ENCODE measurements at regions not wholly inside any gene's neighbourhood (a gene's known extent, or its start where the extent isn't known, plus 50 kb on each side); places are given as distances from the start of the nearest gene placed in this dataset.
A peak's percentile ranks its signal among the peaks of the same experiment; 100 is the strongest.

DNA sequence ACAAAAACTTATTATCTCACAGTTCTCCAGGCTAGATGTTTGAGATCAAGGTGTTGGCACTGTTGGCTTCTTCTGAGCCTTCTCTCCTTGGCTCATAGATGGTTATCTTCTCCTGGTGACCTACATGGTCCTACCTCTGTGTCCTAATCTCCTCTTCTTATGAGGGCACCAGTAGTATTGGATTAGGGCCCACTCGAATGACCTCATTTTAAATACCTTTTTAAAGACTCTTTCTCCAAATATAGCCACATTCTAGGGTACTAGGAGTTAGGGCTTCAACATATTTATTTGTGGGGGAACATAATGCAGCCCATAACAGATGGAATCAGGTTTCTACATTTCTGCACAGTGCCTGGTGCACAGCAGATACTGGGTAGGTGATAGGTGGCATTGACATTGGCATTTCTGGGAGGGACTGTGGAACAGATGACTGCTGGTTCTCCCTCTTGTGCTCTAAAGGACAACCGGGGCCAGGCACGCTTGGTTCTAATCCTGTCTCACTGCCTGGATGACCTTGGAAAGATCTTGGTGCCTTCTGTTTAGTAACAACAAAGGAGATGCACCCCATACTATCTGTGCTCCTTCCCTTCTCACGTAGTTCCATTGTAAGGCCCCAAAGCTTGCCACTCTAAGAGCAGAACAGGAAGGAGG, 140.3 kb downstream of the PLPP3 start:
- no peak overlapping the region for H3K4me3 ChIP-seq
- TF ChIP-seq CBX2 (IDR thresholded peaks at IDR 0.05; ENCODE audit: borderline replicate concordance, low read depth): no peak
- no peak overlapping the region for H3K4me2 ChIP-seq
- 0 out of 3 replicates have a peak, but pooled peaks cover 7% of the 10 kb centered on the region for H3K4me1 ChIP-seq
- ChIA-PET POLR2A (no interaction called here), CTCF (no interaction called here)
- no peaks in the 10 kb centered on the region for H3K9me3 ChIP-seq
- ATAC-seq (no peak), FAIRE-seq (no peak), DNase-seq (ENCODE audit: low read depth in 1 of 2, low spot score in 1 of 2) (no peak)
- no peak overlapping the region for H3K27ac ChIP-seq
- WGBS (ENCODE audit: missing lambda C conversion rate): 80% methylated on average over 4 of the region's 4 CpGs

DNA sequence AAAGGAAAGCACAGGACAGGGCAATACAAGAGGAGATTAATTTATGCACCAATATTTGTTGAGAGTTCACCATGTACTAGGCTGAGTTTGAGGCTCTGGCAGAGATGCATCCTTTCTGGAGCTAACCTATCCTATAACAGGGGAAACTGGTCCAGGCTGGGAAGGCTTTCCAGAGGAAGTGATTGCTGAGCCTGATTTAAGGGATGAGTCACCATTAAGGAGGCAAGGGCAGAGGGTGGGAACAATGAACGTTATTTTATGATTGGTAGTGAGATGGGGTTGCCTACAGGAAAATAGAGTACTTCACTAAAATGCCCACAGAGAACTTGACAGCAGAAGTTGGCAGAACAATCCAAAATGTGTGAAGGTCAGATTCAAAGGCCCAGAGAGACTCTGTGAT, 141.4 kb downstream of the PLPP3 start:
- Histone ChIP-seq H3K4me3 (no peak overlapping the region), H3K27ac (no peak overlapping the region), H3K4me2 (no peak overlapping the region), H3K9me3 (no peaks in the 10 kb centered on the region), H3K4me1 (0 out of 3 replicates have a peak, but pooled peaks cover 7% of the 10 kb centered on the region)
- POLR2A ChIA-PET: no interaction called here
- FAIRE-seq (no peak), ATAC-seq (no peak), DNase-seq (ENCODE audit: low read depth in 1 of 2, low spot score in 1 of 2) (no peak)
- CTCF ChIA-PET: no interaction called here
- WGBS (ENCODE audit: missing lambda C conversion rate): 14% methylated on average over 1 of the region's 1 CpG
- no peak for TF ChIP-seq FOSL2 (IDR thresholded peaks at IDR 0.05)
- TF ChIP-seq FOSL2 (CRISPR knock-in tag; IDR thresholded peaks at IDR 0.05): peak; percentile 41
- no peak for TF ChIP-seq FOSB (CRISPR knock-in tag; IDR thresholded peaks at IDR 0.05)

DNA sequence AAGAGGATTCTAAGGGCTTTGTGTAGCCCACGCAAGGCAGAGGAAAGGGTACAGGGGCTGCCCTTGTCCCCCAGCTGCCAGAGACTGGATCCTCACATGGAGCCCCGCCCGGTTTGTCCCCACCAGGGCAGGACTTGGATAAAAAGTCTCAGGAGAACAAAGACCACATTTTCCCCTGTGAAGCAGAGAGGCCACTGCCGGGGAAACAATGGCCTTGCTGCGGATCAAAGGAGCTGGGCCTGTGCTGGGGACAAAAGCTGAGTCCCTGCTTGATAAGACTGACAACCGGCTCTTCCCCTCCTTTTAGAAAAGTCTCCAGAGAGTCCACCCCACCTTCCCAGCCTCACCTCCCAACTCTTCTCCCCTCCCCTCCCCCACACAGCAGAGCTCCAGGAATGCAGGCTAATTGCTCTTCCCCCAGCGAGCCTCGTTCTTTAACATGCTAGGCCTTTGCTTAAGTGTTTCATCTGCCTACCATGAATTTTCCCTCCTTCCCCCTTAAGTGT, 142.4 kb downstream of the PLPP3 start:
- ATAC-seq (no peak), DNase-seq (ENCODE audit: low read depth in 1 of 2, low spot score in 1 of 2) (no peak), FAIRE-seq (no peak)
- TF ChIP-seq ZFP36 (IDR thresholded peaks at IDR 0.05; ENCODE audit: borderline replicate concordance, partially characterized antibody) (no peak), RNF2 (IDR thresholded peaks at IDR 0.05; ENCODE audit: borderline replicate concordance, low read depth) (no peak), FOSB (CRISPR knock-in tag; IDR thresholded peaks at IDR 0.05) (no peak), EP300 (IDR thresholded peaks at IDR 0.05) (no peak), RFX5 (IDR thresholded peaks at IDR 0.05) (no peak), FOXS1 (CRISPR knock-in tag; IDR thresholded peaks at IDR 0.05) (no peak)
- H3K27ac ChIP-seq: no peak overlapping the region; a peak in 1 of 6 replicates
- no peaks in the 10 kb centered on the region for H3K9me3 ChIP-seq
- H3K4me2 ChIP-seq: no peak overlapping the region
- ChIA-PET POLR2A (no interaction called here), CTCF (interaction anchor here (0.9 kb wide), 1 partner anchor 12 kb away, joined by 3 read pairs; no protein-coding TSS in a partner anchor)
- no peak overlapping the region for H3K4me3 ChIP-seq
- H3K4me1 ChIP-seq: 0 out of 3 replicates have a peak, but pooled peaks cover 7% of the 10 kb centered on the region
- WGBS (ENCODE audit: missing lambda C conversion rate): 92% methylated on average over 8 of the region's 8 CpGs

DNA sequence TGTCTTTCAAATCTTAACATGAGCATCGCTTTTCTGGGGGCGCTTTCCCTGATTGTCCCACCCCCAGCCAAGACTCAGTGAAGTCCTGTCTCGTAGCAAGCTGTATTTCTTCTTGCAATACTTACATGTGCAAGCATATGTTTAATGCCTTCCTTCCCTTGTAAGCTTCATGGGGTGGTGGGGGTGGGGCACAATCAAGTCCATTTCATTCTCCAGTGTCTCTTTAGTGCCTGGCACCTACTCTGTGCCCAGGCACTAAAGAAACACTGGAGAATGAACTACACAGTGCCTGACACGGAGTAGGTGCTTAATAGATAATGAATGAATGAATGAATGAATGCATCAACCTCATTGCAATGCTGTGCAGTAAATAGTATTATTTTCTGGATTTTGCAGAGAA, 143.1 kb downstream of the PLPP3 start:
- ATAC-seq: no peak
- no peak overlapping the region for H3K27ac ChIP-seq
- CTCF ChIA-PET: no interaction called here
- H3K4me3 ChIP-seq: no peak overlapping the region
- WGBS (ENCODE audit: missing lambda C conversion rate): 81% methylated on average over 4 of the region's 4 CpGs
- no peak for DNase-seq (ENCODE audit: low read depth in 1 of 2, low spot score in 1 of 2)
- no peak for TF ChIP-seq RNF2 (IDR thresholded peaks at IDR 0.05; ENCODE audit: borderline replicate concordance, low read depth)
- no peak for TF ChIP-seq HOXB5 (CRISPR knock-in tag; IDR thresholded peaks at IDR 0.05)
- TF ChIP-seq SREBF2 (IDR thresholded peaks at IDR 0.05): no peak
- TF ChIP-seq RAD21 (conservative IDR thresholded peaks at IDR 0.05 in 1 of 2, IDR thresholded peaks at IDR 0.05 in 1 of 2): no peak
- no peak for TF ChIP-seq MAFK (IDR thresholded peaks at IDR 0.05; ENCODE audit: partially characterized antibody)
- TF ChIP-seq, protein P1, sequence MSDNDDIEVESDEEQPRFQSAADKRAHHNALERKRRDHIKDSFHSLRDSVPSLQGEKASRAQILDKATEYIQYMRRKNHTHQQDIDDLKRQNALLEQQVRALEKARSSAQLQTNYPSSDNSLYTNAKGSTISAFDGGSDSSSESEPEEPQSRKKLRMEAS (IDR thresholded peaks at IDR 0.05): no peak
- TF ChIP-seq KDM1A (IDR thresholded peaks at IDR 0.05; ENCODE audit: low read depth): no peak
- TF ChIP-seq CBX8 (IDR thresholded peaks at IDR 0.05): no peak
- TF ChIP-seq KDM5A (IDR thresholded peaks at IDR 0.05): no peak
- no peak for TF ChIP-seq NR3C1 (IDR thresholded peaks at IDR 0.05)
- TF ChIP-seq, protein P2, sequence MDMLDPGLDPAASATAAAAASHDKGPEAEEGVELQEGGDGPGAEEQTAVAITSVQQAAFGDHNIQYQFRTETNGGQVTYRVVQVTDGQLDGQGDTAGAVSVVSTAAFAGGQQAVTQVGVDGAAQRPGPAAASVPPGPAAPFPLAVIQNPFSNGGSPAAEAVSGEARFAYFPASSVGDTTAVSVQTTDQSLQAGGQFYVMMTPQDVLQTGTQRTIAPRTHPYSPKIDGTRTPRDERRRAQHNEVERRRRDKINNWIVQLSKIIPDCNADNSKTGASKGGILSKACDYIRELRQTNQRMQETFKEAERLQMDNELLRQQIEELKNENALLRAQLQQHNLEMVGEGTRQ (IDR thresholded peaks at IDR 0.05): no peak
- no peak for TF ChIP-seq POLR2A (IDR thresholded peaks at IDR 0.05; ENCODE audit: low read length)
- TF ChIP-seq FOSB (CRISPR knock-in tag; IDR thresholded peaks at IDR 0.05): no peak
- no peak for TF ChIP-seq ZSCAN20 (CRISPR knock-in tag; IDR thresholded peaks at IDR 0.05)
- TF ChIP-seq HOXB13 (CRISPR knock-in tag; IDR thresholded peaks at IDR 0.05; ENCODE audit: low read depth): no peak
- TF ChIP-seq, protein P3, sequence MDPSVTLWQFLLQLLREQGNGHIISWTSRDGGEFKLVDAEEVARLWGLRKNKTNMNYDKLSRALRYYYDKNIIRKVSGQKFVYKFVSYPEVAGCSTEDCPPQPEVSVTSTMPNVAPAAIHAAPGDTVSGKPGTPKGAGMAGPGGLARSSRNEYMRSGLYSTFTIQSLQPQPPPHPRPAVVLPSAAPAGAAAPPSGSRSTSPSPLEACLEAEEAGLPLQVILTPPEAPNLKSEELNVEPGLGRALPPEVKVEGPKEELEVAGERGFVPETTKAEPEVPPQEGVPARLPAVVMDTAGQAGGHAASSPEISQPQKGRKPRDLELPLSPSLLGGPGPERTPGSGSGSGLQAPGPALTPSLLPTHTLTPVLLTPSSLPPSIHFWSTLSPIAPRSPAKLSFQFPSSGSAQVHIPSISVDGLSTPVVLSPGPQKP (IDR thresholded peaks at IDR 0.05; ENCODE audit: low read depth, low read length): no peak
- TF ChIP-seq CHD4 (IDR thresholded peaks at IDR 0.05; ENCODE audit: borderline replicate concordance): no peak
- TF ChIP-seq, protein P4, sequence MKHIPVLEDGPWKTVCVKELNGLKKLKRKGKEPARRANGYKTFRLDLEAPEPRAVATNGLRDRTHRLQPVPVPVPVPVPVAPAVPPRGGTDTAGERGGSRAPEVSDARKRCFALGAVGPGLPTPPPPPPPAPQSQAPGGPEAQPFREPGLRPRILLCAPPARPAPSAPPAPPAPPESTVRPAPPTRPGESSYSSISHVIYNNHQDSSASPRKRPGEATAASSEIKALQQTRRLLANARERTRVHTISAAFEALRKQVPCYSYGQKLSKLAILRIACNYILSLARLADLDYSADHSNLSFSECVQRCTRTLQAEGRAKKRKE (CRISPR knock-in tag; IDR thresholded peaks at IDR 0.05; ENCODE audit: low read depth): no peak
- TF ChIP-seq, protein P5, sequence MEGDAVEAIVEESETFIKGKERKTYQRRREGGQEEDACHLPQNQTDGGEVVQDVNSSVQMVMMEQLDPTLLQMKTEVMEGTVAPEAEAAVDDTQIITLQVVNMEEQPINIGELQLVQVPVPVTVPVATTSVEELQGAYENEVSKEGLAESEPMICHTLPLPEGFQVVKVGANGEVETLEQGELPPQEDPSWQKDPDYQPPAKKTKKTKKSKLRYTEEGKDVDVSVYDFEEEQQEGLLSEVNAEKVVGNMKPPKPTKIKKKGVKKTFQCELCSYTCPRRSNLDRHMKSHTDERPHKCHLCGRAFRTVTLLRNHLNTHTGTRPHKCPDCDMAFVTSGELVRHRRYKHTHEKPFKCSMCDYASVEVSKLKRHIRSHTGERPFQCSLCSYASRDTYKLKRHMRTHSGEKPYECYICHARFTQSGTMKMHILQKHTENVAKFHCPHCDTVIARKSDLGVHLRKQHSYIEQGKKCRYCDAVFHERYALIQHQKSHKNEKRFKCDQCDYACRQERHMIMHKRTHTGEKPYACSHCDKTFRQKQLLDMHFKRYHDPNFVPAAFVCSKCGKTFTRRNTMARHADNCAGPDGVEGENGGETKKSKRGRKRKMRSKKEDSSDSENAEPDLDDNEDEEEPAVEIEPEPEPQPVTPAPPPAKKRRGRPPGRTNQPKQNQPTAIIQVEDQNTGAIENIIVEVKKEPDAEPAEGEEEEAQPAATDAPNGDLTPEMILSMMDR (IDR thresholded peaks at IDR 0.05): no peak
- POLR2A ChIA-PET: interaction anchor here (0.6 kb wide), 1 partner anchor 150 kb away, joined by 3 read pairs; no protein-coding TSS in a partner anchor
- H3K4me1 ChIP-seq: 0 out of 3 replicates have a peak, but pooled peaks cover 7% of the 10 kb centered on the region
- no peak for FAIRE-seq
- H3K4me2 ChIP-seq: no peak overlapping the region
- no peaks in the 10 kb centered on the region for H3K9me3 ChIP-seq
